Stimulated activated naive B cell treated with anti-CD40 and anti-IgM and Interleukin-4, amounts not matched to agents 10 μg/mL and 1 μg/mL and 100 μg/mL, for 72 hours (primary cell): ENCODE measurements at regions not wholly inside any gene's neighbourhood (a gene's known extent, or its start where the extent isn't known, plus 50 kb on each side); places are given as distances from the start of the nearest gene placed in this dataset.
"Not testable (repeated sequence)": the region's sequence is repeated elsewhere in the genome, so short reads cannot be mapped to it uniquely, and the experiment has no call there.

Experiments used
- ATAC-seq, 2 donors: fragments of 150-1000 bp; cut with Tn5 transposase; replicated peaks; 2 replicates each; pipeline ENCODE4 v1.10.0; 2021; ENCODE audit warnings: moderate library complexity in 1 of 2
- DNase-seq: peaks from one replicate; pipeline ENCODE4 v3.0.0; 2021
- H3K27ac Mint-ChIP-seq: one replicate; pipeline ENCODE4 v1.8.0; 2022; ENCODE audit warnings: mild to moderate bottlenecking, mixed read lengths
- H3K27me3 Mint-ChIP-seq, 2 donors: one replicate each; pipeline ENCODE4 v1.8.0; 2022; ENCODE audit warnings: mixed read lengths in 2 of 2
- H3K36me3 Mint-ChIP-seq, 2 donors: one replicate each; pipeline ENCODE4 v1.8.0; 2022; ENCODE audit warnings: mixed read lengths in 2 of 2, mild to moderate bottlenecking in 1 of 2
- H3K4me1 Mint-ChIP-seq, 2 donors: one replicate each; pipeline ENCODE4 v1.8.0; 2022; ENCODE audit warnings: mixed read lengths in 2 of 2, mild to moderate bottlenecking in 1 of 2
- H3K4me3 Mint-ChIP-seq, 2 donors: one replicate each; pipeline ENCODE4 v1.8.0; 2022; ENCODE audit warnings: mild to moderate bottlenecking in 2 of 2, mixed read lengths in 2 of 2, moderate library complexity in 1 of 2
- H3K9me3 Mint-ChIP-seq, 2 donors: one replicate each; pipeline ENCODE4 v1.8.0; 2022; ENCODE audit warnings: mixed read lengths in 2 of 2, mild to moderate bottlenecking in 1 of 2

- DNase-seq, result no peak
- H3K27ac Mint-ChIP-seq, result no peak overlapping the region
- H3K36me3 Mint-ChIP-seq, result no peaks in the 10 kb centered on the region
- H3K4me1 Mint-ChIP-seq, result peaks cover 6 to 11% of the 10 kb centered on the region in 2 donors
- H3K4me3 Mint-ChIP-seq, result no peak overlapping the region
- H3K27me3 Mint-ChIP-seq, result peaks cover 45 to 50% of the 10 kb centered on the region in 2 donors
- no peaks in the 10 kb centered on the region for H3K9me3 Mint-ChIP-seq
- ATAC-seq, result no peak
These were observed 106.7 kb upstream of the ASB18 start for GRCh38 chr2:236370847-236371409.

GRCh38 chr2:236375973-236376476 is 111.8 kb upstream of the ASB18 start:
- no peak for DNase-seq
- Mint-ChIP-seq H3K27ac (no peak overlapping the region), H3K9me3 (no peaks in the 10 kb centered on the region), H3K27me3 (peaks cover 14% of the 10 kb centered on the region in 2 donors), H3K4me3 (no peak overlapping the region), H3K36me3 (no peaks in the 10 kb centered on the region), H3K4me1 (no peaks in the 10 kb centered on the region)
- ATAC-seq, result no peak

DNA sequence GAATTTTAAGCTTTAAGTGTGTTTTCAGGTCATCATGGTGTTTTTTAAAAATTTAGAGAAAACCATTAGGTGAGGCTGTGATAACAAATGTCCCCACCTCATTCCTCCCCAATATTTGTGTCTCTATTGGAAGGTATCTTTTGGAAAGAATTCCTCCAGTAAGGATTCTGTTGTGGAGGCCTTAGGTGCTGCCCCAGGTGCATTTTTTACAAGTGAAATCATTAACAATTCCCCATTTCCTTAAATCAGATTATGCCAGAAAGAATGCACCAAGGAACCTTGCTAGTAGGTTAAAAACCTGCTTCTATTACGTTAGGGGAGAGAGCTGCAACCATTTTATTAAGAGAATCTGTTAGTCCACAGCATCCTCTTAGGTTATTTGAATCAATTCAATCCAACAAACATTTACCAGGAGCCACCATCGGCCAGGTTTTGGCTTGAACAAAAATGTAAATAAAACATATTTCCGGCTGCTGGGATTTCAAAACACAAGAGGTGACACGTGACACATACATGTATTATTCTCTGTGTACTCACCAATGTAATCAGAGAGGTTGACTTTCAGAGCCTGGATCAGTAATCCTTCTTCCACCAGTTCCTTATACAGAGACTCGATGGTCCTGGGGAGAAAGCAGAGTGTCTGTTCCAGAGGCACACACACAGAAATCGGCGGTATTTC is 112.5 kb upstream of the ASB18 start:
- no peak overlapping the region for H3K4me3 Mint-ChIP-seq
- H3K9me3 Mint-ChIP-seq, result no peaks in the 10 kb centered on the region
- ATAC-seq (no peak), DNase-seq (no peak)
- H3K27me3 Mint-ChIP-seq, result peaks cover 13 to 14% of the 10 kb centered on the region in 2 donors
- no peaks in the 10 kb centered on the region for H3K4me1 Mint-ChIP-seq
- no peaks in the 10 kb centered on the region for H3K36me3 Mint-ChIP-seq
- H3K27ac Mint-ChIP-seq, result no peak overlapping the region

DNA sequence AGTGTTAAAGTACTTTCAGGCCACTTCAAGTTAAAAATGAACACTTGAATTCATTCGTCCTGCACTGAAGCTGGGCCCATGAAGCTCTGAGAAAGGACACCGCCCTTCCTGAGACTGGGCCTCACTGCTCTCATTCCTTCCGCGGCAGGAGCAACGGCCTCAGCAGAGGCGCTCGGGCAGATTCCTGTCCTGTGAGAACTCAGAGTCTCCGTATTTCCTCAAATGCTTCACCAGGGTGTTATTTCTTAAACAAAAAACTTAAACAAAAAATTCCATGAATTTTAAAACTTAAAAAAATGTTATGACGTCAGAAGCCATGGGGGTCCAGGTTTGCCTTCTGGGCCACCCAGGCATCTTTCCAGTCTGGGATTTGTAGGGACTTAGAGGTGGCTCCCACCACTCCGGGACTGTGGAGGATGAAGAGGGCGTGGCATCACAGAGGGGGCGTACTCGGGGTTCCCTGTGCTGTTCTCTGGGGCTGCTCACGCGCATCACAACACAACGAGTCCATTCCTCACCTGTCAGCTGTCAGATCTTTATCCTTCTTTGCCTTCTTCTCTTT is 115.9 kb upstream of the ASB18 start:
- no peak overlapping the region for H3K27ac Mint-ChIP-seq
- no peaks in the 10 kb centered on the region for H3K36me3 Mint-ChIP-seq
- H3K4me3 Mint-ChIP-seq, result no peak overlapping the region
- no peak for ATAC-seq
- H3K9me3 Mint-ChIP-seq, result peaks cover 5 to 6% of the 10 kb centered on the region in 2 donors
- peaks cover 4 to 5% of the 10 kb centered on the region in 2 donors for H3K27me3 Mint-ChIP-seq
- no peaks in the 10 kb centered on the region for H3K4me1 Mint-ChIP-seq
- no peak for DNase-seq

GRCh38 chr2:236381253-236381652 is 117.0 kb upstream of the ASB18 start:
- not testable (repeated sequence) for H3K9me3 Mint-ChIP-seq, H3K36me3 Mint-ChIP-seq, H3K27me3 Mint-ChIP-seq, H3K4me1 Mint-ChIP-seq, ATAC-seq, H3K4me3 Mint-ChIP-seq, H3K27ac Mint-ChIP-seq, DNase-seq

DNA sequence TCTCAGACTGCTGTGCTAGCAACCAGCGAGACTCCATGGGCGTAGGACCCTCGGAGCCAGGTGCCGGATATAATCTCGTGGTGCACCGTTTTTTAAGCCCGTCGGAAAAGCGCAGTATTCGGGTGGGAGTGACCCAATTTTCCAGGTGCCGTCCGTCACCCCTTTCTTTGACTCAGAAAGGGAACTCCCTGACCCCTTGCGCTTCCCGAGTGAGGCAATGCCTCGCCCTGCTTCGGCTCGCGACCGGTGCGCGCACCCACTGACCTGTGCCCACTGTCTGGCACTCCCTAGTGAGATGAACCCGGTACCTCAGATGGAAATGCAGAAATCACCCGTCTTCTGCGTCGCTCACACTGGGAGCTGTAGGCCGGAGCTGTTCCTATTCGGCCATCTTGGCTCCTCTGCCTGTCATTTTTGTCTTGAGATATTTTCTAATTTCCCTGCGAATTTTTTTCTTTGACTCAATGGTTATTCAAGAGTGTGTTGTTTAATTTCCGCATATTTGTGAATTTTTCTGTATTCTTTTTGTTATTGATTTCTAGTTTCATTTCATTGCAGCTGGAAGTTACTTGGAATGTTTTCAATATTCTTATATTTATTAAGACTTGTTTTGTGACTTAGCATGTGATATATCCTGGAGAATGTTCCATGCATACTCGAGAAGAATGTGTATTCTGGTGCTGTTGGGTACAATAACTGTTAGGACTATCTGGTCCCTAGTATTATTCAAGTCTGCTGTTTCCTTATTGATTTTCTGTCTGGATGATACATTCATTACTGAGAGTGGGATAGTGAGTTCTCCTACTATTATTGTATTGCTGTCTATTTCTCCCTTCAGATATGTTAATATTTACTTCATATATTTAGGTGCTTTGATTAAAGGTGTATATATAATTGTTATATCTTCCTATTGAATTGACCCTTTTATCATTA is 125.3 kb upstream of the ASB18 start:
- H3K4me3 Mint-ChIP-seq, H3K9me3 Mint-ChIP-seq, H3K4me1 Mint-ChIP-seq, H3K27me3 Mint-ChIP-seq, H3K27ac Mint-ChIP-seq, ATAC-seq, H3K36me3 Mint-ChIP-seq, DNase-seq: not testable (repeated sequence)

GRCh38 chr2:236393101-236393500 is 128.9 kb upstream of the ASB18 start:
- DNase-seq, result no peak
- Mint-ChIP-seq H3K4me3 (no peak overlapping the region), H3K9me3 (peaks cover 0 to 2% of the 10 kb centered on the region in 2 donors), H3K27ac (no peak overlapping the region), H3K4me1 (no peaks in the 10 kb centered on the region), H3K27me3 (peaks cover 6 to 9% of the 10 kb centered on the region in 2 donors), H3K36me3 (no peaks in the 10 kb centered on the region)
- no peak for ATAC-seq

- DNase-seq, result no peak
- no peaks in the 10 kb centered on the region for H3K4me1 Mint-ChIP-seq
- H3K4me3 Mint-ChIP-seq, result no peak overlapping the region
- H3K36me3 Mint-ChIP-seq, result no peaks in the 10 kb centered on the region
- H3K27ac Mint-ChIP-seq, result no peak overlapping the region
- peaks cover 0 to 2% of the 10 kb centered on the region in 2 donors for H3K9me3 Mint-ChIP-seq
- no peak for ATAC-seq
- peaks cover 6 to 9% of the 10 kb centered on the region in 2 donors for H3K27me3 Mint-ChIP-seq
These were observed 129.4 kb upstream of the ASB18 start for GRCh38 chr2:236393581-236393980.

GRCh38 chr2:236394571-236394970 is 130.4 kb upstream of the ASB18 start:
- no peak overlapping the region for H3K27ac Mint-ChIP-seq
- peaks cover 4 to 9% of the 10 kb centered on the region in 2 donors for H3K27me3 Mint-ChIP-seq
- no peak for DNase-seq
- no peak overlapping the region for H3K4me3 Mint-ChIP-seq
- no peak for ATAC-seq
- H3K36me3 Mint-ChIP-seq, result no peaks in the 10 kb centered on the region
- no peaks in the 10 kb centered on the region for H3K4me1 Mint-ChIP-seq
- peaks cover 0 to under 1% of the 10 kb centered on the region in 2 donors for H3K9me3 Mint-ChIP-seq

DNA sequence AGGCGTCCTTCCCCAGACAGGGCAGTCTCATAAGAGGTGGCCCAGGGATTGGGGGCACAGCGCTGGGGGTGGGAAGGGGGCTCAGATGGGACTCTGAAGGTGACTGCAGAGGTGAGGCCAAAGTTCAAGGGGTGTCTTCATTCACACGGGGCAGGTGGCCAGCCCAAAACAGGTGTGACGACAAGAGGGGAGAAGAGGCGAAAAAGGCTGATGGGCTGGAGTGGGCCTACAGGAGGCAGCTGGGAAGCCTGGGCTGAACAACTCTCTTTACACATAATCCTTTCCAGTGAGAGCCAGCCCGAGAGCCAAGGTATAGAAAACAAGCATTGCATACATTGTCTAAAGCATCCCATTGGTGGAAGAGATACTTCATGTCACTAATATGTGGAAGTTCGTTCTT is 130.9 kb upstream of the ASB18 start:
- Mint-ChIP-seq H3K27me3 (peaks cover 6 to 13% of the 10 kb centered on the region in 2 donors), H3K36me3 (no peaks in the 10 kb centered on the region), H3K4me3 (no peak overlapping the region), H3K9me3 (no peaks in the 10 kb centered on the region), H3K27ac (no peak overlapping the region), H3K4me1 (no peaks in the 10 kb centered on the region)
- DNase-seq (no peak), ATAC-seq (no peak)

GRCh38 chr2:236396818-236397350 is 132.7 kb upstream of the ASB18 start:
- Mint-ChIP-seq H3K27ac (no peak overlapping the region), H3K36me3 (no peaks in the 10 kb centered on the region), H3K9me3 (no peaks in the 10 kb centered on the region), H3K4me1 (no peaks in the 10 kb centered on the region), H3K4me3 (no peak overlapping the region), H3K27me3 (peaks cover 8 to 17% of the 10 kb centered on the region in 2 donors)
- DNase-seq (no peak), ATAC-seq (no peak)

DNA sequence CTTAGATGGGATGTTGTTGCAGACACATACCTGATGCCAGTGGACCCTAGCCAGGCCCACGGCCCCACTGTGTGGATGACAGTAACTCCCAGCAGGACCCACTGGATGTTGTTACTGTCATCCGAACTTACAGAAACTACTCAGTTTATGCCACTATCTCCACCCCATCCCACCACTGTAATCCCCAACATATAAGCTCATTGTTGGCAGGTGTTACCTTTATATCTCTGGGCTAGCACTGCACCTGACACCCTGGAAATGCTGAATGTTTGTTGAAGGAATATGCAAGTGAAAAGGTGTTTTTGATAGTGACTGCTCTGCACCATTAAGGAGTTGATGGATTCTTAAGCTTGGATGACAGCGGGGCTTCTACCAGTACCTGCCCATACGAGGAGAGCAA is 133.5 kb upstream of the ASB18 start:
- Mint-ChIP-seq H3K27me3 (peaks cover 8 to 15% of the 10 kb centered on the region in 2 donors), H3K27ac (no peak overlapping the region), H3K4me3 (no peak overlapping the region), H3K9me3 (no peaks in the 10 kb centered on the region), H3K4me1 (peaks cover 4 to 6% of the 10 kb centered on the region in 2 donors), H3K36me3 (no peaks in the 10 kb centered on the region)
- ATAC-seq, result no peak
- DNase-seq, result no peak

DNA sequence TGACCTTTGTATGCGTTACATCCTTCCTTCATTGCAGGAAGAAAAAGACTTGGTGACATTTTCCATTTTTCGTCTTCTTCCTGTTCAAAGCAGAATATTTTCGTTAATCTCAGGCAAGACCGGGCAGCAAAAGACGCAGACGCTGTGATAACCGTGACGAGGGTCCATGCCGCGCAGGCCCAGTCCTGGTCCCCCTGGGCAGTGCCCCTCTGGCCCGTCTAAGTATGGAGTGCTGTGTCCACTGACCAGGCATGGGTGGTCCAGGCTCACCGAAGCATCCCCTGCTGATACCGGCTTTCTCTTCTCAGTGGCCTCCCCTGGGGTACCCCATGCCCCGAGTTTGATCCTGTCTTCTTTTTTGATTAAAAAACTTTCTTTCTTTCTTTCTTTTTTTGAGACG is 135.2 kb upstream of the ASB18 start:
- H3K4me1 Mint-ChIP-seq, result peaks cover 4 to 6% of the 10 kb centered on the region in 2 donors
- H3K9me3 Mint-ChIP-seq, result no peaks in the 10 kb centered on the region
- no peaks in the 10 kb centered on the region for H3K36me3 Mint-ChIP-seq
- H3K27me3 Mint-ChIP-seq, result peaks cover 8 to 16% of the 10 kb centered on the region in 2 donors
- DNase-seq, result no peak
- H3K27ac Mint-ChIP-seq, result no peak overlapping the region
- ATAC-seq, result no peak
- H3K4me3 Mint-ChIP-seq, result no peak overlapping the region

GRCh38 chr2:236400046-236400574 is 135.9 kb upstream of the ASB18 start:
- ATAC-seq (no peak), DNase-seq (no peak)
- no peak overlapping the region for H3K27ac Mint-ChIP-seq
- no peaks in the 10 kb centered on the region for H3K36me3 Mint-ChIP-seq
- no peak overlapping the region for H3K4me3 Mint-ChIP-seq
- H3K27me3 Mint-ChIP-seq, result peaks cover 8 to 16% of the 10 kb centered on the region in 2 donors
- peaks cover 4 to 6% of the 10 kb centered on the region in 2 donors for H3K4me1 Mint-ChIP-seq
- no peaks in the 10 kb centered on the region for H3K9me3 Mint-ChIP-seq
